SK-N-SH (cell line): ENCODE measurements at regions not wholly inside any gene's neighbourhood (a gene's known extent, or its start where the extent isn't known, plus 50 kb on each side); places are given as distances from the start of the nearest gene placed in this dataset.
A peak's percentile ranks its signal among the peaks of the same experiment; 100 is the strongest.

Source experiments
- CTCF ChIA-PET: fragments of 300-600, 350-600 bp; formaldehyde crosslinking; extraction: SDS; loops from one replicate; lab custom pipeline; 2021; lab: Yijun Ruan, JAX
- POLR2A ChIA-PET: fragments of 350-600 bp; sonication (Branson Sonifier 250); formaldehyde crosslinking; extraction: SDS; loops from one replicate; lab custom pipeline; 2020; ENCODE audit warnings: antibody characterized with exemption, inconsistent platforms; lab: Yijun Ruan, JAX
- DNase-seq: peaks from one replicate; pipeline ENCODE4 v3.0.0; 2012
- H2AFZ ChIP-seq: fragments of 200-600 bp; sonication (generic); 2 replicates; pipeline ENCODE4 v1.8.1; 2016; ENCODE audit warnings: antibody characterized with exemption, mild to moderate bottlenecking, low read depth
- H3F3A ChIP-seq: fragments of 200-600 bp; sonication (generic); replicated peaks from 2 replicates; pipeline ENCODE3; 2016; ENCODE audit warnings: antibody characterized with exemption, mild to moderate bottlenecking; ENCODE audit not compliant: insufficient read depth
- H3K27ac ChIP-seq, 2 experiments: fragments of 200-500 bp in 1 of 2; fragments of 200-600 bp in 1 of 2; sonication (Bioruptor generic) in 1 of 2; sonication (generic), shearing (Covaris generic) in 1 of 2; 2 replicates each; pipeline versions ENCODE4 v1.5.1 to v1.6.1; 2014 to 2016; ENCODE audit warnings: low read depth in 2 of 2, inconsistent platforms in 1 of 2, low read length in 1 of 2, mild to moderate bottlenecking in 1 of 2, mixed read lengths in 1 of 2
- H3K27me3 ChIP-seq: fragments of 200-600 bp; sonication (generic), shearing (Covaris generic); 2 replicates; pipeline ENCODE4 v1.6.1; 2016; ENCODE audit warnings: mixed run types; ENCODE audit not compliant: insufficient read depth
- H3K36me3 ChIP-seq, 2 experiments: fragments of 200-500 bp in 1 of 2; fragments of 200-600 bp in 1 of 2; sonication (Bioruptor generic) in 1 of 2; sonication (generic) in 1 of 2; replicated peaks in 1 of 2; 2 replicates each; pipeline versions ENCODE3 to v1.5.1; 2014 to 2016; ENCODE audit warnings: low read length in 1 of 2, mild to moderate bottlenecking in 1 of 2; ENCODE audit not compliant: insufficient read depth in 2 of 2, control insufficient read depth in 1 of 2
- H3K4me1 ChIP-seq, 2 experiments: fragments of 200-500 bp in 1 of 2; fragments of 200-600 bp in 1 of 2; sonication (Bioruptor generic) in 1 of 2; sonication (generic), shearing (Covaris generic) in 1 of 2; 2 replicates each; pipeline versions ENCODE4 v1.5.1 to v1.6.1; 2014 to 2016; ENCODE audit warnings: low read depth in 1 of 2, low read length in 1 of 2, mixed run types in 1 of 2; ENCODE audit not compliant: insufficient read depth in 2 of 2, control insufficient read depth in 1 of 2
- H3K4me2 ChIP-seq: fragments of 200-600 bp; sonication (generic), shearing (Covaris generic); 2 replicates; pipeline ENCODE4 v1.6.1; 2017; ENCODE audit warnings: mixed run types
- H3K4me3 ChIP-seq, 2 experiments: fragments of 200-500 bp in 1 of 2; fragments of 200-600 bp in 1 of 2; sonication (Bioruptor generic) in 1 of 2; sonication (generic), shearing (Covaris generic) in 1 of 2; 2 replicates each; pipeline versions ENCODE4 v1.5.1 to v1.8.1; 2014 to 2016; ENCODE audit warnings: low read depth in 2 of 2, inconsistent platforms in 1 of 2, low read length in 1 of 2, mild to moderate bottlenecking in 1 of 2, mixed read lengths in 1 of 2, moderate library complexity in 1 of 2
- H3K79me2 ChIP-seq: fragments of 200-600 bp; sonication (generic); 2 replicates; pipeline ENCODE4 v1.8.1; 2017; ENCODE audit warnings: mild to moderate bottlenecking; ENCODE audit not compliant: insufficient read depth
- H3K9ac ChIP-seq: fragments of 200-600 bp; sonication (generic); 2 replicates; pipeline ENCODE4 v1.6.1; 2017; ENCODE audit warnings: mixed run types
- H3K9me2 ChIP-seq: fragments of 200-600 bp; sonication (generic); 2 replicates; pipeline ENCODE4 v1.6.1; 2017; ENCODE audit warnings: mixed run types
- H3K9me3 ChIP-seq: fragments of 200-600 bp; sonication (generic); 2 replicates; pipeline ENCODE4 v1.6.1; 2017; ENCODE audit warnings: mixed run types, mild to moderate bottlenecking, moderate library complexity
- H4K20me1 ChIP-seq: fragments of 200-600 bp; sonication (generic); 2 replicates; pipeline ENCODE4 v1.6.1; 2017; ENCODE audit warnings: mild to moderate bottlenecking, mixed run types; ENCODE audit not compliant: insufficient read depth
- CHD2 ChIP-seq: fragments of 150-350 bp; IDR thresholded peaks from 2 replicates; pipeline ENCODE4 v1.6.1; 2018; ENCODE audit warnings: low read length; ENCODE audit not compliant: partially characterized antibody
- FOSL2 ChIP-seq: IDR thresholded peaks from 2 replicates; pipeline ENCODE4 v1.4.0; 2012; ENCODE audit warnings: low read depth, mild to moderate bottlenecking, moderate library complexity, borderline replicate concordance
- FOXJ3 ChIP-seq: sonication (generic); formaldehyde crosslinking; IDR thresholded peaks from 2 replicates; pipeline ENCODE4 v1.5.1; 2020; ENCODE audit warnings: mild to moderate bottlenecking, missing genetic modification reagents
- FOXM1 ChIP-seq: IDR thresholded peaks from 2 replicates; pipeline ENCODE4 v1.4.0; 2012; ENCODE audit warnings: low read depth, mild to moderate bottlenecking
- GATA2 ChIP-seq: sonication (generic); formaldehyde crosslinking; IDR thresholded peaks from 2 replicates; pipeline ENCODE4 v1.5.0; 2020; ENCODE audit warnings: mild to moderate bottlenecking, missing genetic modification reagents
- JUND ChIP-seq: IDR thresholded peaks from 2 replicates; pipeline ENCODE4 v1.4.0; 2012
- MAX ChIP-seq: IDR thresholded peaks from 2 replicates; pipeline ENCODE4 v1.4.0; 2012; ENCODE audit warnings: low read depth
- MXI1 ChIP-seq: IDR thresholded peaks from 2 replicates; pipeline ENCODE4 v1.6.1; 2012; ENCODE audit warnings: mild to moderate bottlenecking, low read depth, low read length, improper control_type of control experiment
- NFIC ChIP-seq: IDR thresholded peaks from 2 replicates; pipeline ENCODE4 v1.4.0; 2012; ENCODE audit warnings: borderline replicate concordance
- NRF1 ChIP-seq: IDR thresholded peaks from 2 replicates; pipeline ENCODE4 v1.6.1; 2012; ENCODE audit warnings: low read depth, mild to moderate bottlenecking, low read length
- PBX3 ChIP-seq: IDR thresholded peaks from 2 replicates; pipeline ENCODE4; 2012
- POLR2AphosphoS5 ChIP-seq: IDR thresholded peaks from 2 replicates; pipeline ENCODE4 v1.6.1; 2012; ENCODE audit warnings: low read depth, low read length
- RAD21 ChIP-seq: IDR thresholded peaks from 2 replicates; pipeline ENCODE4 v1.6.1; 2012; ENCODE audit warnings: mild to moderate bottlenecking, low read length
- REST ChIP-seq: IDR thresholded peaks from 2 replicates; pipeline ENCODE4 v1.6.1; 2012; ENCODE audit warnings: mild to moderate bottlenecking, low read depth, low read length, moderate library complexity
- RFX5 ChIP-seq: IDR thresholded peaks from 2 replicates; pipeline ENCODE4 v1.6.1; 2012; ENCODE audit warnings: mild to moderate bottlenecking, improper control_type of control experiment, low read length
- RXRA ChIP-seq: IDR thresholded peaks from 2 replicates; pipeline ENCODE4 v1.4.0; 2012; ENCODE audit warnings: low read depth, mild to moderate bottlenecking, borderline replicate concordance
- SIN3A ChIP-seq: IDR thresholded peaks from 2 replicates; pipeline ENCODE4 v1.6.1; 2012; ENCODE audit warnings: low read depth, mild to moderate bottlenecking, low read length, moderate library complexity, borderline replicate concordance
- SMC3 ChIP-seq: IDR thresholded peaks from 2 replicates; pipeline ENCODE4 v1.6.1; 2012; ENCODE audit warnings: low read depth, low read length, improper control_type of control experiment
- TAF1 ChIP-seq: IDR thresholded peaks from 2 replicates; pipeline ENCODE4 v1.6.1; 2012; ENCODE audit warnings: low read depth, mild to moderate bottlenecking, low read length, moderate library complexity, borderline replicate concordance
- TCF12 ChIP-seq: IDR thresholded peaks from 2 replicates; pipeline ENCODE4 v1.4.0; 2012
- YY1 ChIP-seq: IDR thresholded peaks from 2 replicates; pipeline ENCODE4 v1.4.0; 2012; ENCODE audit warnings: low read depth, mild to moderate bottlenecking
- whole genome bisulfite sequencing: methylation state at CpG from one replicate; pipeline ENCODE4 v1.1.6; 2017; ENCODE audit warnings: low lambda C conversion rate; 5-methylcytosine and 5-hydroxymethylcytosine counted together
- TF ChIP-seq, protein P1 (sequence below): IDR thresholded peaks from 2 replicates; pipeline ENCODE4 v1.4.0; 2012; ENCODE audit warnings: low read depth, borderline replicate concordance
- TF ChIP-seq, protein P2 (sequence below): fragments of 150-350 bp; IDR thresholded peaks from 2 replicates; pipeline ENCODE4 v1.6.1; 2016; ENCODE audit warnings: mild to moderate bottlenecking, low read depth, low read length
- TF ChIP-seq, protein P3 (sequence below): fragments of 200-600 bp; sonication (generic); IDR thresholded peaks from 2 replicates; pipeline ENCODE4 v1.6.1; 2017; ENCODE audit warnings: antibody characterized with exemption, mild to moderate bottlenecking, moderate library complexity

- TF ChIP-seq FOXJ3 (CRISPR knock-in tag): no peak
- no peak for TF ChIP-seq SIN3A
- TF ChIP-seq TCF12: peak; percentile 72
- no peak for TF ChIP-seq POLR2AphosphoS5
- TF ChIP-seq, protein P1, sequence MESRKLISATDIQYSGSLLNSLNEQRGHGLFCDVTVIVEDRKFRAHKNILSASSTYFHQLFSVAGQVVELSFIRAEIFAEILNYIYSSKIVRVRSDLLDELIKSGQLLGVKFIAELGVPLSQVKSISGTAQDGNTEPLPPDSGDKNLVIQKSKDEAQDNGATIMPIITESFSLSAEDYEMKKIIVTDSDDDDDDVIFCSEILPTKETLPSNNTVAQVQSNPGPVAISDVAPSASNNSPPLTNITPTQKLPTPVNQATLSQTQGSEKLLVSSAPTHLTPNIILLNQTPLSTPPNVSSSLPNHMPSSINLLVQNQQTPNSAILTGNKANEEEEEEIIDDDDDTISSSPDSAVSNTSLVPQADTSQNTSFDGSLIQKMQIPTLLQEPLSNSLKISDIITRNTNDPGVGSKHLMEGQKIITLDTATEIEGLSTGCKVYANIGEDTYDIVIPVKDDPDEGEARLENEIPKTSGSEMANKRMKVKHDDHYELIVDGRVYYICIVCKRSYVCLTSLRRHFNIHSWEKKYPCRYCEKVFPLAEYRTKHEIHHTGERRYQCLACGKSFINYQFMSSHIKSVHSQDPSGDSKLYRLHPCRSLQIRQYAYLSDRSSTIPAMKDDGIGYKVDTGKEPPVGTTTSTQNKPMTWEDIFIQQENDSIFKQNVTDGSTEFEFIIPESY: no peak
- no peak for TF ChIP-seq NRF1
- TF ChIP-seq GATA2 (CRISPR knock-in tag): no peak
- no peak for TF ChIP-seq RXRA
Measured at GRCh38 chr14:71692496-71692895, 239.7 kb upstream of the RGS6 start (continued).

DNA sequence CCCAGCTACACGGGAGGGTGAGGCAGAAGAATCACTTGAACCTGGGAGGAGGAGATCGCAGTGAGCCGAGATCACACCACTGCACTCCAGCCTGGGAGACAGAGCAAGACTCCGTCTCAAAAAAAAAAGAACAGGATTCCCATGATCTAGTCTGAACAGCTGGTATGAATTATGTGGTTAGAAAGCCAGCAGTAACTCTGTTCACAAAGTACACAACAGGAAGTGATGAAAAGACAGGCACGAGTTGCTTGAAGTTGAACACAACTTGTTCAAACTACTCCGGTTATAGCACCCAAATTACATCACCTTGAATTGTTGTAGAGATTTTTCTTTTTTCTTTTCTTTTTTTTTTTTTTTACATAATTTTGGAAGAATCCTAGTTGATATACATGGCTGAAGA is 238.8 kb upstream of the RGS6 start:
- CTCF ChIA-PET: no interaction called here
- Histone ChIP-seq H3K36me3 (peaks cover 0 to 9% of the 10 kb centered on the region in 2 experiments), H3K27ac (peak overlapping the region; percentile 71 to 74), H2AFZ (no peak overlapping the region), H3K27me3 (no peaks in the 10 kb centered on the region), H3K4me3 (no peak overlapping the region), H3K9me3 (no peaks in the 10 kb centered on the region), H3K4me1 (peaks cover 22 to 23% of the 10 kb centered on the region in 2 experiments; a peak in 3 of 4 replicates), H3K4me2 (peak overlapping the region; percentile 10; the same call in 1 of the 2 replicates), H3K9me2 (no peaks in the 10 kb centered on the region), H3F3A (peaks cover 5% of the 10 kb centered on the region), H3K79me2 (no peaks in the 10 kb centered on the region), H3K9ac (no peak overlapping the region), H4K20me1 (no peaks in the 10 kb centered on the region)
- peak; percentile 26 for DNase-seq
- WGBS: 46% methylated on average over 6 of the region's 6 CpGs
- POLR2A ChIA-PET: no interaction called here
- TF ChIP-seq POLR2AphosphoS5 (peak; percentile 56), MAX (peak; percentile 41; the same call in 1 of the 2 replicates), RFX5 (no peak), NFIC (peak; percentile 53; the same call in 1 of the 2 replicates), GATA2 (CRISPR knock-in tag) (no peak), RAD21 (no peak), JUND (peak; percentile 22; the same call in 1 of the 2 replicates), FOSL2 (no peak; the same call in 1 of the 2 replicates), YY1 (no peak), PBX3 (peak; percentile 68), SMC3 (no peak), FOXJ3 (CRISPR knock-in tag) (no peak), TCF12 (peak; percentile 97), REST (no peak), MXI1 (no peak), FOXM1 (no peak), TAF1 (no peak), CHD2 (no peak)
- TF ChIP-seq, protein P2, sequence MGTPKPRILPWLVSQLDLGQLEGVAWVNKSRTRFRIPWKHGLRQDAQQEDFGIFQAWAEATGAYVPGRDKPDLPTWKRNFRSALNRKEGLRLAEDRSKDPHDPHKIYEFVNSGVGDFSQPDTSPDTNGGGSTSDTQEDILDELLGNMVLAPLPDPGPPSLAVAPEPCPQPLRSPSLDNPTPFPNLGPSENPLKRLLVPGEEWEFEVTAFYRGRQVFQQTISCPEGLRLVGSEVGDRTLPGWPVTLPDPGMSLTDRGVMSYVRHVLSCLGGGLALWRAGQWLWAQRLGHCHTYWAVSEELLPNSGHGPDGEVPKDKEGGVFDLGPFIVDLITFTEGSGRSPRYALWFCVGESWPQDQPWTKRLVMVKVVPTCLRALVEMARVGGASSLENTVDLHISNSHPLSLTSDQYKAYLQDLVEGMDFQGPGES: no peak
- TF ChIP-seq, protein P3, sequence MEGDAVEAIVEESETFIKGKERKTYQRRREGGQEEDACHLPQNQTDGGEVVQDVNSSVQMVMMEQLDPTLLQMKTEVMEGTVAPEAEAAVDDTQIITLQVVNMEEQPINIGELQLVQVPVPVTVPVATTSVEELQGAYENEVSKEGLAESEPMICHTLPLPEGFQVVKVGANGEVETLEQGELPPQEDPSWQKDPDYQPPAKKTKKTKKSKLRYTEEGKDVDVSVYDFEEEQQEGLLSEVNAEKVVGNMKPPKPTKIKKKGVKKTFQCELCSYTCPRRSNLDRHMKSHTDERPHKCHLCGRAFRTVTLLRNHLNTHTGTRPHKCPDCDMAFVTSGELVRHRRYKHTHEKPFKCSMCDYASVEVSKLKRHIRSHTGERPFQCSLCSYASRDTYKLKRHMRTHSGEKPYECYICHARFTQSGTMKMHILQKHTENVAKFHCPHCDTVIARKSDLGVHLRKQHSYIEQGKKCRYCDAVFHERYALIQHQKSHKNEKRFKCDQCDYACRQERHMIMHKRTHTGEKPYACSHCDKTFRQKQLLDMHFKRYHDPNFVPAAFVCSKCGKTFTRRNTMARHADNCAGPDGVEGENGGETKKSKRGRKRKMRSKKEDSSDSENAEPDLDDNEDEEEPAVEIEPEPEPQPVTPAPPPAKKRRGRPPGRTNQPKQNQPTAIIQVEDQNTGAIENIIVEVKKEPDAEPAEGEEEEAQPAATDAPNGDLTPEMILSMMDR: no peak
